Endothelial cell of umbilical vein (primary cell): ENCODE measurements at regions not wholly inside any gene's neighbourhood (a gene's known extent, or its start where the extent isn't known, plus 50 kb on each side); places are given as distances from the start of the nearest gene placed in this dataset.

Source experiments
- POLR2AphosphoS5 ChIP-seq: IDR thresholded peaks from 2 replicates; pipeline ENCODE4 v1.6.1; 2012; ENCODE audit warnings: low read depth, mild to moderate bottlenecking, control low read depth, low read length, moderate library complexity; ENCODE audit not compliant: insufficient read depth
- TF ChIP-seq, protein P1 (sequence below), 2 donors: IDR thresholded peaks; 1 replicate in 1 of 2; 2 replicates in 1 of 2; pipeline ENCODE4 v1.5.1; 2011; ENCODE audit warnings: low read length in 2 of 2, mild to moderate bottlenecking in 2 of 2, moderate library complexity in 2 of 2, control low read depth in 1 of 2, inconsistent platforms in 1 of 2, low read depth in 1 of 2; ENCODE audit not compliant: insufficient read depth in 1 of 2; ENCODE audit errors: extremely low read depth in 1 of 2

DNA sequence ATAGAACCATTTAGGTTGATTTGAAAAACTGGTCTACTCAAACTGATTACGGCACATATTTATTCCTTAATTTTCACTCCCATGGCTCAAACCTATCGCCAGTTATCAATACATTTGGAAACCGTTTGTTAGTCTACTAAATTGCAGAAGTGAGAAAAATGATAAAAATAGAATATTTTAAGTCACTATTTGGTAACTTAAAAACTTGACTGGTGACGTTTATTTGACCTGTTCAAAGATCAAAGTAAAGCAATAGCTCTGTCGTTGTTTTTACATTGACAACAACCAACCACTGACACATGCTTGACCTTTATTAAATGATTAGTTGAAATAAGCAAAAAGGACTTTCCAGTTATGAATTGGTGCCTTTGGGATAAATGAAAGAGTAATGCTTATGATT lies 402.9 kb upstream of the MAP3K7 start:
- TF ChIP-seq, protein P1, sequence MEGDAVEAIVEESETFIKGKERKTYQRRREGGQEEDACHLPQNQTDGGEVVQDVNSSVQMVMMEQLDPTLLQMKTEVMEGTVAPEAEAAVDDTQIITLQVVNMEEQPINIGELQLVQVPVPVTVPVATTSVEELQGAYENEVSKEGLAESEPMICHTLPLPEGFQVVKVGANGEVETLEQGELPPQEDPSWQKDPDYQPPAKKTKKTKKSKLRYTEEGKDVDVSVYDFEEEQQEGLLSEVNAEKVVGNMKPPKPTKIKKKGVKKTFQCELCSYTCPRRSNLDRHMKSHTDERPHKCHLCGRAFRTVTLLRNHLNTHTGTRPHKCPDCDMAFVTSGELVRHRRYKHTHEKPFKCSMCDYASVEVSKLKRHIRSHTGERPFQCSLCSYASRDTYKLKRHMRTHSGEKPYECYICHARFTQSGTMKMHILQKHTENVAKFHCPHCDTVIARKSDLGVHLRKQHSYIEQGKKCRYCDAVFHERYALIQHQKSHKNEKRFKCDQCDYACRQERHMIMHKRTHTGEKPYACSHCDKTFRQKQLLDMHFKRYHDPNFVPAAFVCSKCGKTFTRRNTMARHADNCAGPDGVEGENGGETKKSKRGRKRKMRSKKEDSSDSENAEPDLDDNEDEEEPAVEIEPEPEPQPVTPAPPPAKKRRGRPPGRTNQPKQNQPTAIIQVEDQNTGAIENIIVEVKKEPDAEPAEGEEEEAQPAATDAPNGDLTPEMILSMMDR (IDR thresholded peaks at IDR 0.05; ENCODE audit: extremely low read depth in 1 of 2, insufficient read depth in 1 of 2, low read depth in 1 of 2, low read length in 2 of 2), result no peak
- no peak for TF ChIP-seq POLR2AphosphoS5
